ENCODE measurements at regions not wholly inside any gene's neighbourhood (a gene's known extent, or its start where the extent isn't known, plus 50 kb on each side); places are given as distances from the start of the nearest gene placed in this dataset.

DNA sequence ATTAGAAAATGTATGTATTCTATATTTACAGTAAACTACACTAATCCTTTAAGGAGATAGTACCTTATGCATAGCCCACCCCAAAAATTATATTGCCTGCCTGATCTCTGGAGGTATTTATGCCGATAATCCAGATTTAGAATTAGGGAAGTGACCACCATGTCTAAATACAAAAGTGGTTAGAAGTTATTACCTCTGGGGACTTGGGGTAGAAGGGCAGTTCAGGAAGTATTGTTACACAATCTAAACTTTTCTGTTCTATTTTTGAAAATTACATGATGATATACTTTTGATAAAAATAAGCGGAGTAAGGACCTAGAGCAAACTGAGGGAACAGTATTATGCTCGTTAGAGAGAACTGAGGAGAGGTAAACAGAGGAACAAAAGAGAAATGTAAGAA, 90.5 kb upstream of the ZP4 start:
- TF ChIP-seq, protein P1, sequence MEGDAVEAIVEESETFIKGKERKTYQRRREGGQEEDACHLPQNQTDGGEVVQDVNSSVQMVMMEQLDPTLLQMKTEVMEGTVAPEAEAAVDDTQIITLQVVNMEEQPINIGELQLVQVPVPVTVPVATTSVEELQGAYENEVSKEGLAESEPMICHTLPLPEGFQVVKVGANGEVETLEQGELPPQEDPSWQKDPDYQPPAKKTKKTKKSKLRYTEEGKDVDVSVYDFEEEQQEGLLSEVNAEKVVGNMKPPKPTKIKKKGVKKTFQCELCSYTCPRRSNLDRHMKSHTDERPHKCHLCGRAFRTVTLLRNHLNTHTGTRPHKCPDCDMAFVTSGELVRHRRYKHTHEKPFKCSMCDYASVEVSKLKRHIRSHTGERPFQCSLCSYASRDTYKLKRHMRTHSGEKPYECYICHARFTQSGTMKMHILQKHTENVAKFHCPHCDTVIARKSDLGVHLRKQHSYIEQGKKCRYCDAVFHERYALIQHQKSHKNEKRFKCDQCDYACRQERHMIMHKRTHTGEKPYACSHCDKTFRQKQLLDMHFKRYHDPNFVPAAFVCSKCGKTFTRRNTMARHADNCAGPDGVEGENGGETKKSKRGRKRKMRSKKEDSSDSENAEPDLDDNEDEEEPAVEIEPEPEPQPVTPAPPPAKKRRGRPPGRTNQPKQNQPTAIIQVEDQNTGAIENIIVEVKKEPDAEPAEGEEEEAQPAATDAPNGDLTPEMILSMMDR (IDR thresholded peaks at IDR 0.05; ENCODE audit: insufficient read depth, low read length, severe bottlenecking): no peak
- FAIRE-seq: no peak
- Histone ChIP-seq H3K36me3 (ENCODE audit: control insufficient read depth, insufficient read depth, low read length) (no peaks in the 10 kb centered on the region), H3K4me3 (ENCODE audit: low read depth, low read length) (no peak overlapping the region), H3K27me3 (ENCODE audit: control insufficient read depth, insufficient read depth, low read length) (no peaks in the 10 kb centered on the region)
- DNase-seq (ENCODE audit: low read depth): no peak

DNA sequence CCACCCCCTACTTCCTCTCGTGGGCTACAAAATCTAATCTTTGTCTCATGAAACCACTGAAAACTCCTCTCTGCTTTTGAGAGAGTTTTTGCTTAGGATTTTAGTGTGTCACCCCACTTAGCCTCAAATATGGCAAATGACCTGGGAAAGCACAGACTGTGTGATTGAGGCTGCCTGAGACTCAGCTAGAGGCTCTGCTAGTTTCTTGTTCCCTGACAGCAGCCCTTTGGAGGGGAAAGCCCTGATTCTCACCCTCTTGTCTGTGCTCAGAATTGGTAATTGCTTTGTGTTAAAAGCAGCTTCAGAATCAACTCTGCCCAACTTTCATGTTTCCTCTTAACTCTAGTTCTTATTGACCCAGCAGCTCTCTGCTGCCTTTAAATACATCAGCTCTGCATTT, 85.6 kb upstream of the ZP4 start:
- Histone ChIP-seq H3K4me3 (ENCODE audit: low read depth, low read length) (no peak overlapping the region), H3K36me3 (ENCODE audit: control insufficient read depth, insufficient read depth, low read length) (no peaks in the 10 kb centered on the region), H3K27me3 (ENCODE audit: control insufficient read depth, insufficient read depth, low read length) (no peaks in the 10 kb centered on the region)
- TF ChIP-seq, protein P1 (IDR thresholded peaks at IDR 0.05; ENCODE audit: insufficient read depth, low read length, severe bottlenecking): no peak
- DNase-seq (ENCODE audit: low read depth): no peak
- no peak for FAIRE-seq

DNA sequence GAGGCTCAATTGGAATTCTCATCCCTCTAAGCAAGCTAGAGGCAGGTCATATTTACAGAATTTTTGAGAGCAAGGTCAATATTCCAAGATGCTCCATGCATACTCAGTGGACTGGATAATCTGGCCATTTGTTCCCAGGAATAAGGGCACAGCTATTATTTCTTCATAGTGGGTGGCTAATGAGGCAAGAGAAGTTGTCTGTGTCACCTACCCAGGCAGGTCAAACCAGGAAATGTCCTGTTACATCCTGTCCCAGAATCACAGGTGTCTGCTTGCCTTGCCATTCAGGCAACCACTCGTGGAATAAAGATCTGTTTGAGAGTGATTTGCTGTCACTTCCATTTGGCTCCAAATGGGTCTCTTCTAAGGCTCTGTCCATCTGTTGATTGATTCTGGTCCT, 85.2 kb upstream of the ZP4 start:
- TF ChIP-seq, protein P1 (IDR thresholded peaks at IDR 0.05; ENCODE audit: insufficient read depth, low read length, severe bottlenecking): no peak
- Histone ChIP-seq H3K4me3 (ENCODE audit: low read depth, low read length) (no peak overlapping the region), H3K36me3 (ENCODE audit: control insufficient read depth, insufficient read depth, low read length) (no peaks in the 10 kb centered on the region), H3K27me3 (ENCODE audit: control insufficient read depth, insufficient read depth, low read length) (no peaks in the 10 kb centered on the region)
- DNase-seq (ENCODE audit: low read depth) (no peak), FAIRE-seq (no peak)

DNA sequence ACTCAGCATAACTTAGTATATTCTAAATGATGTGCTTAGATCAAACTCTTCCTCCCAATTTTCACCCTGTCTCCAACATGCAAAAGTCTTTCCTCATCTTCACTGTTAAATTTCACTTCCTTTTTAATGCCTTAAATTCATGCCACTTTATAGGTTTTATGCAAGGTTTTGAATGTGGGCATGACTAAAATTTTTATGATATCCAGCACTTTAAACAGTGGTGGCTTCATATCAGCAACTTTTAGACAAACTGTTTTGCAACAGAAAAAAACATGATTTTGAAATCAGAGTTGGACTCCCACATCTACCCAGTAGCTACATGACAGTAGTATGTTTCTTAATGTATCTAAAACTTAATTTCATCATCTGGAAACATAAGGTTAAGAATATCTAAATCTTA, 84.7 kb upstream of the ZP4 start:
- no peak overlapping the region for H3K4me3 ChIP-seq (ENCODE audit: low read depth, low read length)
- no peaks in the 10 kb centered on the region for H3K27me3 ChIP-seq (ENCODE audit: control insufficient read depth, insufficient read depth, low read length)
- TF ChIP-seq, protein P1 (IDR thresholded peaks at IDR 0.05; ENCODE audit: insufficient read depth, low read length, severe bottlenecking): no peak
- no peaks in the 10 kb centered on the region for H3K36me3 ChIP-seq (ENCODE audit: control insufficient read depth, insufficient read depth, low read length)
- DNase-seq (ENCODE audit: low read depth) (no peak), FAIRE-seq (no peak)

- TF ChIP-seq, protein P1 (IDR thresholded peaks at IDR 0.05; ENCODE audit: insufficient read depth, low read length, severe bottlenecking): no peak
- FAIRE-seq: no peak
- H3K27me3 ChIP-seq (ENCODE audit: control insufficient read depth, insufficient read depth, low read length): no peaks in the 10 kb centered on the region
- H3K4me3 ChIP-seq (ENCODE audit: low read depth, low read length): no peak overlapping the region
- DNase-seq (ENCODE audit: low read depth): no peak
- no peaks in the 10 kb centered on the region for H3K36me3 ChIP-seq (ENCODE audit: control insufficient read depth, insufficient read depth, low read length)
Observed at GRCh38 chr1:237972186-237972585, 81.5 kb upstream of the ZP4 start.

GRCh38 chr1:237962985-237963384, 72.3 kb upstream of the ZP4 start:
- DNase-seq (ENCODE audit: low read depth) (no peak), FAIRE-seq (no peak)
- Histone ChIP-seq H3K27me3 (ENCODE audit: control insufficient read depth, insufficient read depth, low read length) (no peaks in the 10 kb centered on the region), H3K4me3 (ENCODE audit: low read depth, low read length) (no peak overlapping the region), H3K36me3 (ENCODE audit: control insufficient read depth, insufficient read depth, low read length) (no peaks in the 10 kb centered on the region)
- TF ChIP-seq, protein P1 (IDR thresholded peaks at IDR 0.05; ENCODE audit: insufficient read depth, low read length, severe bottlenecking): no peak
